PFSK-1 (cell line): ENCODE measurements at regions not wholly inside any gene's neighbourhood (a gene's known extent, or its start where the extent isn't known, plus 50 kb on each side); places are given as distances from the start of the nearest gene placed in this dataset.

Source experiments
- POLR2AphosphoS5 ChIP-seq: IDR thresholded peaks from 2 replicates; pipeline ENCODE4 v1.6.1; 2012; ENCODE audit warnings: low read depth, mild to moderate bottlenecking, control low read depth, low read length, moderate library complexity
- REST ChIP-seq, 2 experiments: IDR thresholded peaks; 2 replicates each; pipeline versions ENCODE4 v1.6.1 to v1.8.0; 2011 to 2012; ENCODE audit warnings: low read depth in 2 of 2, low read length in 2 of 2, control low read depth in 1 of 2, inconsistent platforms in 1 of 2, mild to moderate bottlenecking in 1 of 2, moderate library complexity in 1 of 2; ENCODE audit not compliant: insufficient read depth in 1 of 2

DNA sequence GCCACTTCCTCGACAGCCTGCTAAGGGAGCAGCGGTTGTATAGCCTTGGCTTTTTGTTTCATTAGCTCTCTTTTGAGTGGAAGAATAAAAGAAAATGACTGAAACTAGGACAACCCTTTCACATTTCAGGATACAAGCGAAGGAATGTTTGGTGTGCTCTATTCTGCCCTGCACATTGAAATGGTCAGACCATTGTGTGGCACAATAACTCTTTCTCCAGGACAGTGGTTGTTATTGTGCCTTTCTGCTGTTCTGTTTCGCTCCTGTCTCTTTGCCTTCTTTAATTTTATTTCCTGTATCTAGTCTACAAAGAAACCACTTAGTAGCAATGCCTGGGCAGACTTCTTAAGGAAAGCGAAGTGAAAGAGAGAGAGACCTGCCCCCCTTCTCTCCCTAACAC, 473.7 kb downstream of the GBA3 start:
- no peak for TF ChIP-seq POLR2AphosphoS5
- TF ChIP-seq REST (IDR thresholded peaks at IDR 0.05; ENCODE audit: insufficient read depth in 1 of 2, low read depth in 2 of 2, low read length in 2 of 2) = no peak
